Neuronal stem cell (in vitro differentiated cells): ENCODE measurements at regions not wholly inside any gene's neighbourhood (a gene's known extent, or its start where the extent isn't known, plus 50 kb on each side); places are given as distances from the start of the nearest gene placed in this dataset.

Source experiments
- DNase-seq: peaks from one replicate; pipeline ENCODE4 v3.0.0-alpha.2; 2013; ENCODE audit warnings: low spot score
- H2AFZ ChIP-seq: one replicate; pipeline ENCODE4 v1.6.1; 2013; ENCODE audit warnings: mild to moderate bottlenecking, low read length, inconsistent platforms
- H2AK5ac ChIP-seq: 2 replicates; pipeline ENCODE4 v1.6.1; 2013; ENCODE audit warnings: low read depth, mild to moderate bottlenecking, inconsistent platforms, low read length, moderate library complexity, mixed read lengths
- H2BK120ac ChIP-seq: 2 replicates; pipeline ENCODE4 v1.6.1; 2013; ENCODE audit warnings: low read depth, mild to moderate bottlenecking, inconsistent platforms, low read length, moderate library complexity, mixed read lengths
- H2BK12ac ChIP-seq: one replicate; pipeline ENCODE4 v1.6.1; 2013; ENCODE audit warnings: low read length, inconsistent platforms
- H2BK15ac ChIP-seq: 2 replicates; pipeline ENCODE4 v1.6.1; 2013; ENCODE audit warnings: mild to moderate bottlenecking, low read length, inconsistent platforms, mixed read lengths
- H2BK5ac ChIP-seq: one replicate; pipeline ENCODE4 v1.6.1; 2013; ENCODE audit warnings: inconsistent platforms, mild to moderate bottlenecking, low read length, moderate library complexity
- H3K14ac ChIP-seq: one replicate; pipeline ENCODE4 v1.6.1; 2013; ENCODE audit warnings: low read length, inconsistent platforms
- H3K18ac ChIP-seq: 2 replicates; pipeline ENCODE4 v1.6.1; 2013; ENCODE audit warnings: low read length, inconsistent platforms
- H3K23ac ChIP-seq: 2 replicates; pipeline ENCODE4 v1.6.1; 2013; ENCODE audit warnings: low read depth, mild to moderate bottlenecking, mixed read lengths, low read length, inconsistent platforms; ENCODE audit not compliant: poor library complexity
- H3K27ac ChIP-seq: replicated peaks from 3 replicates; pipeline ENCODE4 v1.5.1; 2013; ENCODE audit warnings: low read length, inconsistent platforms
- H3K27me3 ChIP-seq, 3 experiments: 2 replicates each; pipeline ENCODE4 v1.6.1; 2013; ENCODE audit warnings: low read length in 3 of 3, mild to moderate bottlenecking in 2 of 3, inconsistent platforms in 1 of 3, low read depth in 1 of 3, mixed read lengths in 1 of 3, moderate library complexity in 1 of 3; ENCODE audit not compliant: control insufficient read depth in 3 of 3, insufficient read depth in 3 of 3
- H3K36me3 ChIP-seq, 2 donors: replicated peaks in 1 of 2; 2 replicates each; pipeline ENCODE4 v1.6.1; 2013; ENCODE audit warnings: low read length in 2 of 2; ENCODE audit not compliant: control insufficient read depth in 2 of 2, insufficient read depth in 2 of 2
- H3K4ac ChIP-seq: 2 replicates; pipeline ENCODE4 v1.6.1; 2013; ENCODE audit warnings: inconsistent platforms, mild to moderate bottlenecking, low read length, moderate library complexity
- H3K4me1 ChIP-seq, 2 donors: 1 replicate in 1 of 2; 2 replicates in 1 of 2; pipeline ENCODE4 v1.6.1; 2013; ENCODE audit warnings: low read length in 2 of 2, low read depth in 1 of 2; ENCODE audit not compliant: control insufficient read depth in 2 of 2, insufficient read depth in 1 of 2
- H3K4me2 ChIP-seq: one replicate; pipeline ENCODE4 v1.6.1; 2013; ENCODE audit warnings: mild to moderate bottlenecking, low read length, inconsistent platforms; ENCODE audit not compliant: insufficient read depth, poor library complexity, severe bottlenecking
- H3K4me3 ChIP-seq, 2 donors: 2 replicates each; pipeline ENCODE4 v1.5.1; 2013; ENCODE audit warnings: low read length in 2 of 2, mild to moderate bottlenecking in 2 of 2, inconsistent platforms in 1 of 2, moderate library complexity in 1 of 2
- H3K79me1 ChIP-seq: one replicate; pipeline ENCODE4 v1.6.1; 2013; ENCODE audit warnings: low read depth, mild to moderate bottlenecking, inconsistent platforms, low read length, moderate library complexity
- H3K9ac ChIP-seq: one replicate; pipeline ENCODE4 v1.6.1; 2013; ENCODE audit warnings: mild to moderate bottlenecking, low read depth, low read length, inconsistent platforms; ENCODE audit not compliant: poor library complexity
- H3K9me3 ChIP-seq, 2 donors: replicated peaks in 1 of 2; 2 replicates each; pipeline versions ENCODE3 to v1.6.1; 2013; ENCODE audit warnings: low read length in 2 of 2, mild to moderate bottlenecking in 2 of 2, inconsistent platforms in 1 of 2, low read depth in 1 of 2, mixed read lengths in 1 of 2, moderate library complexity in 1 of 2; ENCODE audit not compliant: control insufficient read depth in 2 of 2, insufficient read depth in 1 of 2
- H4K8ac ChIP-seq: one replicate; pipeline ENCODE4 v1.6.1; 2013; ENCODE audit warnings: low read depth, mild to moderate bottlenecking, inconsistent platforms, low read length, moderate library complexity
- H4K91ac ChIP-seq: one replicate; pipeline ENCODE4 v1.6.1; 2013; ENCODE audit warnings: low read length, low read depth, mild to moderate bottlenecking, inconsistent platforms; ENCODE audit not compliant: poor library complexity
- WGBS, 2 donors: extraction: QIAGEN DNeasy Blood & Tissue Kit; methylation state at CpG; one replicate each; pipeline ENCODE4 v1.1.7; 2013; ENCODE audit warnings: missing lambda C conversion rate in 2 of 2, mixed read lengths in 1 of 2; ENCODE audit not compliant: insufficient read length in 2 of 2, insufficient replicate concordance in 1 of 2; ENCODE audit errors: extremely low coverage in 2 of 2; 5-methylcytosine and 5-hydroxymethylcytosine counted together

DNA sequence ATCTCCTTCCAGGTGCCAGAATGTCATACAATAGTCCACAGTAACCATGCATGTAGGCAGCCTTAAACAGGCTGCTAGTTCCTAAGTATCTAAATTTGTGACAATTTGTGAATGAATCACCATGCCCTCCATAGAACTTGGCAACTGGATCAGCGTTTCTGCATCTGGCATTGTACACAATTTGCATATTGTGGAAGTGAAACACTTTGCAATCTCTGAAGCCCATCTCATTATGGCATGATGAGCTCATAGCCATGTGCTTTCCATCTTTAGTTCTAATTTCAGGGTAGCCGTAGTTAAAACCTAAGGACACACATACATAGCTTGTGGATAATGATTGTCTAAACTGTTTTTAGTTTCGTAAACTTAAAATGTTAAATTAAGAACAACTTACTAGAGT is 573.6 kb downstream of the PPP4R3C start:
- Histone ChIP-seq H4K91ac (no peak overlapping the region), H2BK15ac (no peak overlapping the region), H3K4ac (no peak overlapping the region), H3K79me1 (no peaks in the 10 kb centered on the region), H3K4me2 (no peak overlapping the region), H2BK120ac (no peak overlapping the region), H3K9me3 (no peaks in the 10 kb centered on the region), H2AFZ (no peak overlapping the region), H2BK12ac (no peak overlapping the region), H3K4me3 (no peak overlapping the region), H3K14ac (no peak overlapping the region), H3K18ac (no peak overlapping the region), H3K36me3 (no peaks in the 10 kb centered on the region), H3K9ac (no peak overlapping the region), H2BK5ac (no peak overlapping the region), H4K8ac (no peak overlapping the region), H3K27ac (no peak overlapping the region), H3K23ac (no peak overlapping the region), H2AK5ac (no peak overlapping the region), H3K27me3 (no peaks in the 10 kb centered on the region), H3K4me1 (no peaks in the 10 kb centered on the region)
- no CpG with 5 or more reads among the region's 3 CpGs for WGBS, 2 donors
- DNase-seq: no peak

DNA sequence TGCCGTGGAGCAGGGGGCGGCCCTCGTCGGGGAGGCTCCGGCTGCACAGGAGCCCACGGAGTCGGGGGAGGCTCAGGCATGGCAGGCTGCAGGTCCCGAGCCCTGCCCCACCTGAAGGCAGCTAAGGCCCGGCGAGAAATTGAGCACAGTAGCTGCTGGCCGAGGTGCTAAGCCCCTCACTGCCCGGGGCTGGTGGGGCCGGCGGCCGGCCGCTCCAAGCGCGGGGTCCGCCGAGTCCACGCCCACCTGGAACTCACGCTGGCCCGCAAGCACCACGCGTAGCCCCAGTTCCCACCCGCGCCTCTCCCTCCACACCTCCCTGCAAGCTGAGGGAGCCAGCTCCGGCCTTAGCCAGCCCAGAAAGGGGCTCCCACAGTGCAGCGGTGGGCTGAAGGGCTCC is 589.4 kb downstream of the PPP4R3C start:
- no peak overlapping the region for H2BK12ac ChIP-seq
- no peak overlapping the region for H2AK5ac ChIP-seq
- H2BK120ac ChIP-seq: no peak overlapping the region
- H3K4ac ChIP-seq: no peak overlapping the region
- H3K27me3 ChIP-seq: no peaks in the 10 kb centered on the region
- H2AFZ ChIP-seq: no peak overlapping the region
- no peak overlapping the region for H3K9ac ChIP-seq
- WGBS, 2 donors: no CpG with 5 or more reads among the region's 29 CpGs
- H3K79me1 ChIP-seq: no peaks in the 10 kb centered on the region
- H3K4me2 ChIP-seq: no peak overlapping the region
- no peaks in the 10 kb centered on the region for H3K36me3 ChIP-seq
- no peaks in the 10 kb centered on the region for H3K4me1 ChIP-seq
- no peak for DNase-seq
- no peak overlapping the region for H4K8ac ChIP-seq
- H3K14ac ChIP-seq: no peak overlapping the region
- H3K9me3 ChIP-seq: no peaks in the 10 kb centered on the region
- H3K23ac ChIP-seq: no peak overlapping the region
- no peak overlapping the region for H3K18ac ChIP-seq
- H2BK5ac ChIP-seq: no peak overlapping the region
- H2BK15ac ChIP-seq: no peak overlapping the region
- no peak overlapping the region for H3K4me3 ChIP-seq
- no peak overlapping the region for H3K27ac ChIP-seq
- H4K91ac ChIP-seq: no peak overlapping the region

DNA sequence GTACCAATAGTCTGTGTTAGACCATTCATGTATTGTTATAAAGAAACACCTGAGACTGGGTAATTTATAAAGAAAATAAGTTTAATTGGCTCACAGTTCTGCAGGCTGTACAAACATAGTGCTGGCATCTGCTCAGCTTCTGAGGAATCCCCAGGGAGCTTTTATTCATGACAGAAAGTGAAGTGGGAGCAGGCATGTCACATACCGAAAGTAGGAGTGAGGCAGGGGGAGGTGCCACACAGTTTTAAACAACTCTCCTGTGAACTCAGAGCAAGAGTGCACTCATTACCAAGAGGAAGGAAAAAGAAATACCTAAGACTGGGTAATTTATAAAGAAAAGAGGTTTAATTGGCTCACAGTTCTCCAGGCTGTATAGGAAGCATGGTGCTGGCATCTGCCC is 591.2 kb downstream of the PPP4R3C start:
- no peaks in the 10 kb centered on the region for H3K4me1 ChIP-seq
- no peak overlapping the region for H3K14ac ChIP-seq
- no peak overlapping the region for H3K4me2 ChIP-seq
- no peak overlapping the region for H2BK12ac ChIP-seq
- H2BK120ac ChIP-seq: no peak overlapping the region
- H3K4ac ChIP-seq: no peak overlapping the region
- H3K4me3 ChIP-seq: no peak overlapping the region
- H3K23ac ChIP-seq: no peak overlapping the region
- WGBS, 2 donors: no CpG with 5 or more reads among the region's 1 CpG
- no peak overlapping the region for H2AFZ ChIP-seq
- no peak for DNase-seq
- H3K79me1 ChIP-seq: no peaks in the 10 kb centered on the region
- no peak overlapping the region for H4K91ac ChIP-seq
- no peaks in the 10 kb centered on the region for H3K9me3 ChIP-seq
- H3K18ac ChIP-seq: no peak overlapping the region
- no peaks in the 10 kb centered on the region for H3K27me3 ChIP-seq
- no peak overlapping the region for H3K27ac ChIP-seq
- H3K36me3 ChIP-seq: no peaks in the 10 kb centered on the region
- no peak overlapping the region for H3K9ac ChIP-seq
- no peak overlapping the region for H2AK5ac ChIP-seq
- H2BK15ac ChIP-seq: no peak overlapping the region
- no peak overlapping the region for H2BK5ac ChIP-seq
- H4K8ac ChIP-seq: no peak overlapping the region

DNA sequence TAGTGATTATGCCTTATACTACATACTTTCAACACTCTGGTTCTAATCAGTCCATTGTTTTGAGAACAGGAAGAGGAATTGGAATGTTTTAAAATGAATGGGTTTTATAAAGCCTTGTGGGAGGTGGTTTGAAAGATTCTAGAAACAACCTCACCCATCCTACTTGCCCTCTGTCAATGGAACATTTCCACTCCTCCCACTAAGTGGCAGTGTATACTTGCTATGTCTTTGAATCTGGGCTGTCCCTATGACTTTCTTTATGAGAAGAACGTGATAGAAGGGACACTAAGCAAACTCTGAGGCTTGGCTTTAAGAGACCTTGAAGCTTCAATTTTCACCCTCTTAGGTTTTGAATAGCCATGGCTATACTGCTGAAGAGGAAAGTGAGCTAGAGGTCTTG is 611.2 kb downstream of the PPP4R3C start:
- Histone ChIP-seq H3K4me1 (no peaks in the 10 kb centered on the region), H2BK15ac (no peak overlapping the region), H4K91ac (no peak overlapping the region), H3K79me1 (no peaks in the 10 kb centered on the region), H3K23ac (no peak overlapping the region), H2BK12ac (no peak overlapping the region), H3K36me3 (no peaks in the 10 kb centered on the region), H3K9ac (no peak overlapping the region), H3K14ac (no peak overlapping the region), H2AFZ (peak overlapping the region; percentile 56), H2BK5ac (no peak overlapping the region), H3K4ac (no peak overlapping the region), H3K4me2 (no peak overlapping the region), H2BK120ac (no peak overlapping the region), H3K27me3 (no peaks in the 10 kb centered on the region), H4K8ac (no peak overlapping the region), H3K27ac (no peak overlapping the region), H3K9me3 (no peaks in the 10 kb centered on the region), H3K4me3 (no peak overlapping the region), H3K18ac (no peak overlapping the region), H2AK5ac (no peak overlapping the region)
- no peak for DNase-seq
- WGBS, 2 donors: no CpG with 5 or more reads among the region's 1 CpG
